ENCODE measurements at regions not wholly inside any gene's neighbourhood (a gene's known extent, or its start where the extent isn't known, plus 50 kb on each side); places are given as distances from the start of the nearest gene placed in this dataset.

DNA sequence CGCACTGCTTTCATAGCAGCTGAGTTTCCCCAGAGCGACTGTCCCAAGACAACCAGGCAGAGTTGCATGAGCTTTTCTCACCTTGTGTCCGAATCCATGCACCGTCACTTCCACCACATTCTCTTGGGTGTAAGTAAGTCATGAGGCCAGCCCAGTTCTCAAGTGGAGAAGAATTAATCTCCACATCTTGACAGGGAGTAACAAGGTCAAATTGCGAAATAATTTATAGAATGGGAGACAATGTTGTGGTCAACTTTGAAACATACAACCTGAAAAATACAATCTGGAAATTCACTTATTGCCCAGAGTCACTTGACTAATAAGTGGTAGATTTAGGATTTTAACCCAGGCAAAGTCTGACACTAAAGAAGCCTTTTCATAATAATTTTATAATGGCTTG lies 123.7 kb downstream of the UFM1 start:
- TF ChIP-seq CTCF (IDR thresholded peaks at IDR 0.05 in 4 of 5, conservative IDR thresholded peaks at IDR 0.05 in 1 of 5) (no peak), POLR2A (IDR thresholded peaks at IDR 0.05) (no peak)
- ATAC-seq (no peak), DNase-seq (no peak)
- Histone ChIP-seq H3K27ac (no peak overlapping the region), H3K4me3 (no peak overlapping the region), H3K4me1 (no peaks in the 10 kb centered on the region), H3K9me3 (no peaks in the 10 kb centered on the region), H3K27me3 (no peaks in the 10 kb centered on the region), H3K36me3 (no peaks in the 10 kb centered on the region)
- intact Hi-C loops (cut with DNase I; ENCODE audit: low total_unique reads) (no loop called here), in situ Hi-C loops (cut with MboI; ENCODE audit: low sequenced_read_pairs in 4 of 4) (no loop called here)

DNA sequence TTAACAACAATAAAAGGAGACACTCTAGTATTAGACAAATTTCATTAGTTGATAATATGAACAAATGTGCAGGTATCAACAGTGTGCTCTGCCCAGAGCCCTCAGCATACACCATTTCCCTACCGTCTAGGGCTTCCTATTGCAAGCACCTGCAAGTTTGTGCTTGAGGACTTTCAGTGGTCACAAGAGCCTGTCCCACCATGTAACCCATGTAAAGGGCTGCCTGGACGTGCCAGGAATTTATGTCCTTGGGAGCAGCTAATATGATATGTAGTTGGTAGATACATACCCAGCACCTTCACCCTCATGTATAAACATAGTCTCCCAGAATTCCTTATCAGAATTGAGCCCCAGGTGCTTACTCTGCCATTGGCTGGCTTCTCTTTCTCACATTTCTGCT lies 128.0 kb downstream of the UFM1 start:
- in situ Hi-C loops (cut with MboI; ENCODE audit: low sequenced_read_pairs in 4 of 4), result no loop called here

DNA sequence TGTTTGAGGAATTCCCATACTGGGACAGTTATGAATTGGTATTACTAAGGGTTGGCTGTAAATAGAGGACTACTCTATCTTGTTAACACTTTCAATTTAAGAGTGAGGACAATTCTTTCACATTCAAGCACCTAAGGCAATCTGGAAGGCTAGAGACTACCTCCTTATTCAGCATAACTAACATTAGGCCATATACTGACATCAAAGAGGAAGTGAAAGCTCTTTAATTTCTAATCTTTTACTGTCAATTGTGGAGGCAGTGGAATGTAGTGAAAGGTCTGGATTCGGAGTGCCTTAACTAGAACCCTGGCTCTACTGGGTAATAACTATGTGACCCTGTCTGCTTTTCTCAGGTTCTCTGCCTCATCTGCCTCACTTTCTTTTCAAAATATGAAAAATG lies 134.0 kb downstream of the UFM1 start:
- ATAC-seq, result no peak
- DNase-seq, result no peak
- Histone ChIP-seq H3K9me3 (no peaks in the 10 kb centered on the region), H3K4me3 (no peak overlapping the region), H3K4me1 (no peaks in the 10 kb centered on the region), H3K36me3 (no peaks in the 10 kb centered on the region), H3K27ac (no peak overlapping the region), H3K27me3 (no peaks in the 10 kb centered on the region)
- TF ChIP-seq POLR2A (IDR thresholded peaks at IDR 0.05), result no peak
- no peak for TF ChIP-seq CTCF (IDR thresholded peaks at IDR 0.05 in 4 of 5, conservative IDR thresholded peaks at IDR 0.05 in 1 of 5)
- in situ Hi-C loops (cut with MboI; ENCODE audit: low sequenced_read_pairs in 4 of 4), result no loop called here
- intact Hi-C loops (cut with DNase I; ENCODE audit: low total_unique reads), result no loop called here

More for the DNA sequence above, 128.0 kb downstream of the UFM1 start:
- Histone ChIP-seq H3K27me3 (no peaks in the 10 kb centered on the region), H3K9me3 (no peaks in the 10 kb centered on the region), H3K4me3 (no peak overlapping the region), H3K4me1 (no peaks in the 10 kb centered on the region), H3K36me3 (no peaks in the 10 kb centered on the region), H3K27ac (no peak overlapping the region)
- no peak for ATAC-seq
- TF ChIP-seq POLR2A (IDR thresholded peaks at IDR 0.05) (no peak), CTCF (IDR thresholded peaks at IDR 0.05 in 4 of 5, conservative IDR thresholded peaks at IDR 0.05 in 1 of 5) (no peak)
- intact Hi-C loops (cut with DNase I; ENCODE audit: low total_unique reads), result no loop called here
- no peak for DNase-seq

GRCh38 chr13:38490657-38491056 lies 141.0 kb downstream of the UFM1 start:
- TF ChIP-seq CTCF (IDR thresholded peaks at IDR 0.05 in 4 of 5, conservative IDR thresholded peaks at IDR 0.05 in 1 of 5), result no peak
- no peak for TF ChIP-seq POLR2A (IDR thresholded peaks at IDR 0.05)
- intact Hi-C loops (cut with DNase I; ENCODE audit: low total_unique reads) (no loop called here), in situ Hi-C loops (cut with MboI; ENCODE audit: low sequenced_read_pairs in 4 of 4) (no loop called here)
- DNase-seq (no peak), ATAC-seq (no peak)
- Histone ChIP-seq H3K4me1 (no peaks in the 10 kb centered on the region), H3K9me3 (no peaks in the 10 kb centered on the region), H3K4me3 (no peak overlapping the region), H3K36me3 (no peaks in the 10 kb centered on the region), H3K27me3 (no peaks in the 10 kb centered on the region), H3K27ac (no peak overlapping the region)

GRCh38 chr13:38494445-38494844 lies 144.8 kb downstream of the UFM1 start:
- in situ Hi-C loops (cut with MboI; ENCODE audit: low sequenced_read_pairs in 4 of 4), result no loop called here

More at GRCh38 chr13:38494445-38494844, 144.8 kb downstream of the UFM1 start:
- no peaks in the 10 kb centered on the region for H3K27me3 ChIP-seq
- no peaks in the 10 kb centered on the region for H3K36me3 ChIP-seq
- no peak for TF ChIP-seq CTCF (IDR thresholded peaks at IDR 0.05 in 4 of 5, conservative IDR thresholded peaks at IDR 0.05 in 1 of 5)
- no peak for TF ChIP-seq POLR2A (IDR thresholded peaks at IDR 0.05)
- H3K4me1 ChIP-seq, result no peaks in the 10 kb centered on the region
- no peak overlapping the region for H3K4me3 ChIP-seq
- DNase-seq, result no peak
- no peak for ATAC-seq
- no peaks in the 10 kb centered on the region for H3K9me3 ChIP-seq
- no peak overlapping the region for H3K27ac ChIP-seq
- intact Hi-C loops (cut with DNase I; ENCODE audit: low total_unique reads), result no loop called here
